RWPE2 (cell line): ENCODE measurements at regions not wholly inside any gene's neighbourhood (a gene's known extent, or its start where the extent isn't known, plus 50 kb on each side); places are given as distances from the start of the nearest gene placed in this dataset.

Experiments used
- ATAC-seq: fragments of 200-7000 bp; cut with Tn5 transposase; 3 replicates; pipeline ENCODE4 v1.9.1; 2021; ENCODE audit warnings: low read depth
- DNase-seq: peaks from one replicate; pipeline ENCODE4 v3.0.0-alpha.2; 2020; ENCODE audit warnings: low spot score
- H3K27ac ChIP-seq: fragments of 450-650 bp; 2 replicates; pipeline ENCODE4 v1.5.1; 2017; ENCODE audit warnings: mild to moderate bottlenecking; ENCODE audit not compliant: poor library complexity, severe bottlenecking
- H3K27me3 ChIP-seq: fragments of 250-450 bp; sonication (Bioruptor Pico); 2 replicates; pipeline ENCODE4 v1.5.1; 2021; ENCODE audit warnings: mild to moderate bottlenecking, moderate library complexity; ENCODE audit not compliant: insufficient read depth, poor library complexity, severe bottlenecking
- H3K36me3 ChIP-seq: fragments of 250-450 bp; sonication (Bioruptor Pico); 2 replicates; pipeline ENCODE4 v1.5.1; 2020; ENCODE audit warnings: low read depth, mild to moderate bottlenecking, moderate library complexity
- H3K4me1 ChIP-seq: fragments of 250-450 bp; sonication (Bioruptor Pico); 2 replicates; pipeline ENCODE4 v1.5.1; 2021; ENCODE audit warnings: mild to moderate bottlenecking, moderate library complexity; ENCODE audit not compliant: insufficient read depth, poor library complexity, severe bottlenecking
- H3K4me3 ChIP-seq: fragments of 250-450 bp; sonication (Bioruptor Pico); 2 replicates; pipeline ENCODE4 v1.5.1; 2021; ENCODE audit warnings: mild to moderate bottlenecking, moderate library complexity; ENCODE audit not compliant: severe bottlenecking
- H3K9me3 ChIP-seq: fragments of 250-450 bp; sonication (Bioruptor Pico); 2 replicates; pipeline ENCODE4 v1.5.1; 2021; ENCODE audit warnings: mild to moderate bottlenecking, moderate library complexity; ENCODE audit not compliant: severe bottlenecking
- CTCF ChIP-seq: fragments of 450-650 bp; IDR thresholded peaks from one replicate; pipeline ENCODE4 v1.5.1; 2017; ENCODE audit warnings: mild to moderate bottlenecking, moderate library complexity; ENCODE audit not compliant: poor library complexity, severe bottlenecking

DNA sequence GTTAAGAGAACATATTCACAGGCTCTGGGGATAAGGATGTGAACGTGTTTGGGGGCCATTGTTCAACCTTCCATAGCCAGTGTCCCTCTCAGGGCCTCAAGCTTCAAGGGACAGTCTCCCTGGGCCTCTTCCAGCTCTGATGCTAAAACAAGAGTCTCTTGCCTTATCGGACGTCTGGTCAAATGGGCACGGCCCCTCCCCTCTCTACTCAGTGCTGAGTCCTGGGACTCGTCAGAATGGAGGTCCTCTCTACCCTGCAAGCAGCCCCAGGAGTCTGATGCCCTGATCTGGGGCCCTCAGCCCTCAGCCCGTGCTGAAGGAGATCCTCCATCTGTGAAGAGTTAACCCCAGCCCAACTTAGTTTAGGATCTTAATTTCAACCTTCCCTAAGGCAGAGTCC is 198.2 kb downstream of the ZFP36L2 start:
- ATAC-seq (no peak), DNase-seq (no peak)
- TF ChIP-seq CTCF: no peak
- H3K9me3 ChIP-seq: no peaks in the 10 kb centered on the region
- H3K27me3 ChIP-seq: no peaks in the 10 kb centered on the region
- peaks cover 9% of the 10 kb centered on the region for H3K4me1 ChIP-seq
- no peak overlapping the region for H3K27ac ChIP-seq
- no peak overlapping the region for H3K4me3 ChIP-seq
- H3K36me3 ChIP-seq: no peaks in the 10 kb centered on the region

GRCh38 chr2:43027097-43027873 is 199.1 kb downstream of the ZFP36L2 start:
- peaks cover 2% of the 10 kb centered on the region for H3K4me1 ChIP-seq
- no peak overlapping the region for H3K4me3 ChIP-seq
- H3K27me3 ChIP-seq: no peaks in the 10 kb centered on the region
- DNase-seq (no peak), ATAC-seq (no peak)
- H3K9me3 ChIP-seq: no peaks in the 10 kb centered on the region
- TF ChIP-seq CTCF: no peak
- no peaks in the 10 kb centered on the region for H3K36me3 ChIP-seq
- no peak overlapping the region for H3K27ac ChIP-seq

GRCh38 chr2:43026426-43027096 is 199.8 kb downstream of the ZFP36L2 start:
- H3K4me3 ChIP-seq: no peak overlapping the region
- no peak for TF ChIP-seq CTCF
- H3K27me3 ChIP-seq: no peaks in the 10 kb centered on the region
- no peak overlapping the region for H3K27ac ChIP-seq
- no peaks in the 10 kb centered on the region for H3K9me3 ChIP-seq
- H3K36me3 ChIP-seq: no peaks in the 10 kb centered on the region
- H3K4me1 ChIP-seq: no peaks in the 10 kb centered on the region
- no peak for ATAC-seq
- no peak for DNase-seq

- Histone ChIP-seq H3K4me3 (no peak overlapping the region), H3K9me3 (no peaks in the 10 kb centered on the region), H3K27ac (peak overlapping the region; percentile 7), H3K27me3 (no peaks in the 10 kb centered on the region), H3K36me3 (no peaks in the 10 kb centered on the region), H3K4me1 (no peaks in the 10 kb centered on the region)
- ATAC-seq (no peak), DNase-seq (no peak)
- TF ChIP-seq CTCF: no peak
Measured at GRCh38 chr2:43025709-43026295, 200.6 kb downstream of the ZFP36L2 start.
